GM18517 (cell line): ENCODE measurements at regions not wholly inside any gene's neighbourhood (a gene's known extent, or its start where the extent isn't known, plus 50 kb on each side); places are given as distances from the start of the nearest gene placed in this dataset.
"Not testable (repeated sequence)": the region's sequence is repeated elsewhere in the genome, so short reads cannot be mapped to it uniquely, and the experiment has no call there.

ENCODE experiments used
- ATAC-seq: cut with Tn5 transposase; IDR thresholded peaks from one replicate; pipeline ENCODE4 v1.9.1; 2021; ENCODE audit warnings: mild to moderate bottlenecking, moderate library complexity; ENCODE audit not compliant: unreplicated experiment

GRCh38 chrX:117510453-117510852 lies 606.2 kb downstream of the KLHL13 start:
- ATAC-seq: no peak

DNA sequence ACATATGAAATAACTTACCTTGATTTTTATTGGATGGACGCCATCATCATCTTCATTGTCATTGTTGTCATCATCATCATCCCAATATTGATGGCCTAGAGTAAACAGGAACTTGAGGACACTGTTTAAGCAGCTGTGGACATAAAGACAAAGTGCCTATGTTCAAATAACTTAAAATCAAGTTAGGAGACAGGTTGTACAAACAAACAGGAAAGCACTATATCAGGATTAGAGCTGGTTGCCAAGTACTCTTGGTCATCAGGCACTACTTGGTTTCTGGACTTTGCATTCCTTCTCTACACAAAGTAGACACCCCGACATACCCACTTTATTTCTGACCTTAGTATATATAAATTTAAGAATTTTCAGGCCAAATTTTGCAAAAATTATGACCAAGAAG lies 608.6 kb downstream of the KLHL13 start:
- no peak for ATAC-seq

DNA sequence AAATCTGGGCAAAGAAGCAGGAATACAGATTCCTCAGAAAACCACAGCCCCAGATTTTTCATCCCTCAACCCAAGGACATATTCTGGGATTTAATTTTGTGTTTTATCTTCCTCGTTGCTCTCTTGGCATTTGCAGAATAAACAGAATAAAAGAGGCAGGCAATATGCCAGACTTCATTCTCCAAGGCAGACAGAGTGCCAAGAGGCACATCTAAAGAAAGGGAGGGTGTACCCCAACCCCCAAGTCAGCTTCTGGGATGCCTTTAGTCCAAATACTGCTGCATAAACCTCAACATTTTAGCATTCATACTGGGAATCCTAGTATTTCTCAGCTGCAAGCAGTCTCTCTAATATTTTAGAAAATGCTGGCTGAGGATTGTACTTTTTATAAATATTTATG lies 629.2 kb downstream of the KLHL13 start:
- ATAC-seq: no peak

DNA sequence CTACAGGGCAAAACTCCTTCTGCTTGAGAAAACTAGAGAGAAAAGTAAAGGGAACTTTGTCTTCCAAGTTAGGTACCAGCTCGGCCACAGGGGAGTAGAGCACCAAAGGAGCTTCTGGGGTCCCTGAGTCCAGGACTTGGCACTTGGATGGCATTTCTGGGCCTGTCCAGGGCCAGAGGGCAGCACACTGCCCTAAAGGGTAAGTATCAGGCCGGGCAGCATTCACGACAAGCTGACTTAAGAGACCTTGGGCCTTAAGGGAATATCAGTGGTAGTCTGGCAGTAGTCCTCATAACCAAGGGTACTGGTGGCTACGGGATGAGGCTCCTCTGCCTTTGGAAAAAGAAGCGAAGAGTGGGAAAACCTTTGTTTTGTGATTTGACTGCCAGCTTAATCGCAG lies 632.7 kb downstream of the KLHL13 start:
- no peak for ATAC-seq

- ATAC-seq: no peak
Measured at GRCh38 chrX:117458243-117458968, 658.2 kb downstream of the KLHL13 start.

- no peak for ATAC-seq
Measured at GRCh38 chrX:117455787-117456186, 660.8 kb downstream of the KLHL13 start.

DNA sequence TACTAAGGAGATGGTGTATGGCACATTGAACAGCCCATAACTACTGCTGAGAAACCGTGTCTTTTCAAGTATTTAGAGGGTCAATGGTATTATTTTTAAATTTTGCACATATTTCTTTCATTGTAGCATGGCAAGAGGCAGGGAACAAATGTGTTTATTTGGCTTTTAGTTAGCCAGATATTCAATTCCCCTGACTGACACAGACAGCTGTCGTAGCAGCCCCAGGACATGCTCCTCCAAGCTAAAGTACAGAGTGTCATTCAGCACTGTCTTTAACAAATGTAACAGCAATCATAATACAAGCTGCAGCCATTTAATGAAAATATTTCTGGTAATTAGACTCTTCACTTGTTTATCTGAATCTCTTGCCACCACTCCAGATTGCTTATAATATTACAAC lies 687.1 kb downstream of the KLHL13 start:
- no peak for ATAC-seq

DNA sequence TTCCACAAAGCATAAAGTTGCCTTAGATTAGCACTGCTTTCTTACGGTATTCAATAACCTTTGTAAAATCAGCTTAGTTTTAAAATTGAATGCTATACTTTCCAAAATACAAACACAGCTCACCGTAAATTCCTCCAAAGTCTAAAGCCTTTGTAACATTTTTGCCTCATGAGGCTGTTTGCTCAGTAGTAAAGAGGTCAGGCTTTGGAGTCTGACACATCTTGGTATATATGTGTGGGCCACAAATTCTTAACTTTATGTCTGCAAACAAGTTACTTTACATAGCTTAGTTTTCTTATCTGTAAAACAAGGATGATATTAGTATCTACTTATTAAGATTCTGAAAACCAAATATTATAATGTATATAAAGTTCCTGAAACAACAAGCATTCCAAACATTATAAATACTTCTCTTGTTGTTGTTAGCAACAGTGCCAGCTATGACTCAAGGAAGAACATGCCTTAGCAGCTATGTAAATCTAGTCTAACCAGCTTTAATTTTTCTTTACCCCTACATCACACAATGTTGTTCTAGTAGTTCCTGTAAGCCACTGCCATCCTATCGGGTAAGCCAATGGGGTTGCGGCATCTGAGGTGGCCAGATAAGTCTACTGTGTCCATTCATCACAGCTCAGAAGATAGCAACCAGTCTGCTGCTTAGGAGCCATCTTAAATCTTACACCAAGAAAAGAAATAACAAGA lies 709.0 kb downstream of the KLHL13 start:
- ATAC-seq: no peak

DNA sequence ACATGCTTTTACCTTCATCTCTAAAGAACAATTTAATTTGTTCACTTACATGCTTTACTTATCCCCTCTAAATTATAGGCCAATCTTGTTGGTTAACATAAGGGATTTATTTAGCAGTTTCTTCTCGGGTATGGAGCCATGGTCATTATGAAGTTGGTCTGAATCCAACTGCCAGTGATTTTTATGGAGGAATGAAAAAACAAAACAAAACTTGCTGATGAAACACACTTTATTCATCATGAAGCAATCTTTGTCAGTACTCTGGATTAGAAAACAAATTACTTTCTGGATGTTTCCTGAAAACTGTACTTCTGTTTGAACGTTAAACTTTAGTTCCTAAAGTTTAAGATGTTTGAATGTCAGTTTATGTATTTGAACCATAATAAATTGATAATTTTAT lies 715.8 kb downstream of the KLHL13 start:
- ATAC-seq: no peak

DNA sequence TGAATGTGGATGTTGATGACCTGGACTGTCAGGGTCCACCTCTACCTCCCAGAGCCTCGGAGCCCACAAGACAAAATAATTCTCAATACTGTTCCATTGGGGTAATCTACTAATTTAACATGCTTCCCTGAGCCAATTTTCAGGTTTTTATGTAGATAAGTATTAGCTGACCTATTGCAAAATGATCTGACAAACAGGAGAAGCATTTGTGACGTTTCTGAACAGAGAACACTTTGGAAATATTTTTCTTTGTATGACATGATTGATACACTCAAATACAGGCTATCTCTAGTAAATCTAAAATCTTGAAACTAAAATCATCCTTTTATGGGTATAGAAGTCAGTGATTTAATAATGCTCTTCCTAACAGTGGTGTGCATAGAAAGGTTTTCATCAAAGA lies 716.6 kb downstream of the KLHL13 start:
- ATAC-seq: no peak

DNA sequence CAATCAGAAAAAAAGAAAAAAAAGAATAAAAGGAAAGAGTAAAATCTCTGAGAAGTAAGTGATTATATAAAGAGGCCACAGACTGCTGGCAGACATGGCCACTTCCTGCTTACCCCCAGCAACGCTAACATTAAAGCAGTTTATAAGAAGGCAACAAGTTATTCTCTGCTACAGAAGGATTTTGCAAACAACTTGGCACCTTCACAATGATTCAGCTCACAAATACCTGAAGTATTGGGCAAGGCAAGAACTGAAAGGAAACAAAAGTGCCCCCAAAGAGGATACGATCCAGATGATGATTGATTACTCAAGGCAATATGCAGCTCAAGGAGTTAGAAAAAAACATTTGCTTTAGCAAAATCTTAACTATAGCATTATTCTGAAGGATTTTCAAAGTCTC lies 718.8 kb downstream of the KLHL13 start:
- no peak for ATAC-seq

GRCh38 chrX:117394506-117395070 lies 722.0 kb downstream of the KLHL13 start:
- not testable (repeated sequence) for ATAC-seq

GRCh38 chrX:117392360-117392759 lies 724.2 kb downstream of the KLHL13 start:
- ATAC-seq: not testable (repeated sequence)

DNA sequence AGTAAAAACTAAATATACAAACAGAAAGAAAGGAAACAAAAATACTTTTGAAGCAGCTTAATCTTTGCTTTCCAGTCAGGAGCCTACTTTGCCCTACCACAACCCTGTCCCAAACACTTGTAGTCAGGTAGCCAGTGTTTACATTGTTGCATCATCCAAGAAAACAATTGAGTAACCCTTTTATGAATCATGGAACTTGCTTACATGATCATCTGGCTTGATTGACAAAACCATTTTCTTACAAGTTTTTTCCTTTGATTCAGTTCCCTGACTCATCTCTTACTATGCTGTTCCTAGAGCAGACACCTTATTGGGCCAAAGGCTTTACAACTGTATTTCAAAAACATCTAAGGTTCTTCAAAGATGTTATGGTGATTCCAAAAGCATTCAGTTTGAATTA lies 740.1 kb downstream of the KLHL13 start:
- ATAC-seq: no peak

DNA sequence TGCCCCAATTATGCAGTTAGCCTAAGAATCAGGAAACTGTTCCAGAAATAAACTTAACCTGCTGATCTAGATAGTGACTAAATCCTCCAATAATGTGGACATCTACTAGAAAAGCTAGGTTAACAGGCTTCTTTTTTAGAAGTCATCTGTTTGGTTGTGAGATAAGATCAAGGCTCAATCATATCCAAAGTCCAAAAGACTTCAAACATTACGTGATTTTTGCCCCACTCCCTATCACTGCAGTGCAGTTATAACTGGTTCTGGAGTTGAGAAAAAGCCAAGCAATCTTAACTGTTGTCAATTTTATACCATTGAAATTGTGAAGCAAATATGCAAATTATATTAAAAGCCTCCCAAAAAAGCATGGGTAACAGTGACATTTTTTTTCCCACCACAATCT lies 781.4 kb downstream of the KLHL13 start:
- ATAC-seq: no peak

DNA sequence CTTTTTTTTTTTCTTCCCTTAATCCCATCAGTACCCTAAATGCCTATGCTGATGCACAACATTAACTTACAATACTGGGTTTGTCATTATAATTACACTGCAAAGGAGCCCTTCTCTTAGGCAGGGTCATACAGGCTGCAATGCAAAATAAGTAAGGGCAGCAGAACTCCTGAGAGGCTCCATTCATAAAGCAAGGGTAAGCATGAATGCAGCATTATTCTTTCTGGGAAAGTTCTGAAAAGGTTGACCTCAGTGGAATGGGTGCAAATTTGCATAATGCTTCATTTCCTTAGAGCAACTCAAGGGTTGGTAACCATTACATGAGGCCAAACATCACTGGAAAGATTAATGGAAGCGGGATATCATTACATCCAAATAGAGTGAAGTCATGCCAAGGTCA lies 789.2 kb downstream of the KLHL13 start:
- no peak for ATAC-seq

DNA sequence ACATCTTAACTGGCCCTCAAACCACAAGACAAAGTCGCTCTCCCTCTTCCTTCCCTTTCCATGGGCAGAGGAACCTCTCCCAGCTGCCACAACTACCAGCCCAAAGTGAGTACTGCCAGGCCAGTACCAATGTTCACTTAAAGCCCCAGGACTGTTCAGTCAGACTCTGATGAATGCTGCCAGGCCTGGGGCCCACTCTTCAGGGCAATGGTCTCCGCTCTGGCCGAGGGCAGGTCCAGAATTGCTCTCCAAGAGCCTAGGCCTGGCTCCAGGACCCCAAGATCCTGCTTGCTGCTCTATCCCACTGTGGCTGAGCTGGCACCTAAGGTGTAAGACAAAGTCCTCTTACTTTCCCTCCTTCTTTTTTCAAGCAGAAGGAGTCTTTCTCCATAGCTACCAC lies 790.9 kb downstream of the KLHL13 start:
- ATAC-seq: no peak

- no peak for ATAC-seq
Measured at GRCh38 chrX:117305168-117305766, 811.3 kb downstream of the KLHL13 start.

DNA sequence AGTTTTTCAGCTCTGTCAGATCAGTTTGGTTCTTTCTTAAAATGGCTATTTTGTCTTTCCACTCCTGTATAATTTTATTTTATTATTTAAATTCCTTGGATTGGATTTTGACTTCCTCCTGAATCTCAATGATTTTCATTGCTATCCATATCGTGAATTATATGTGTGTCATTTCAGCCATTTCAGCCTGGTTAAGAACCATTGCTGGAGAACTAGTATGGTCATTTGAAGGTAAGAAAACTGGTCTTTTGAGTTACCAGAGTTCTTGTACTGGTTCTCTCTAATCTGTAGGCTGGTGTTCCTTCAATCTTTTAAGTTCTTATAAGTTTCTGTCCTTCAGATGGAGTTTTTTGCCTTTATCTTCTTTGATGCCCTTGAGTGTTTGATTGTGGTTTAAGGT lies 815.5 kb downstream of the KLHL13 start:
- no peak for ATAC-seq

GRCh38 chrX:117291760-117292159 lies 824.9 kb downstream of the KLHL13 start:
- no peak for ATAC-seq

- no peak for ATAC-seq
Measured at GRCh38 chrX:117274965-117275364, 812.2 kb upstream of the CT83 start.
